ENCODE measurements at regions not wholly inside any gene's neighbourhood (a gene's known extent, or its start where the extent isn't known, plus 50 kb on each side); places are given as distances from the start of the nearest gene placed in this dataset.

DNA sequence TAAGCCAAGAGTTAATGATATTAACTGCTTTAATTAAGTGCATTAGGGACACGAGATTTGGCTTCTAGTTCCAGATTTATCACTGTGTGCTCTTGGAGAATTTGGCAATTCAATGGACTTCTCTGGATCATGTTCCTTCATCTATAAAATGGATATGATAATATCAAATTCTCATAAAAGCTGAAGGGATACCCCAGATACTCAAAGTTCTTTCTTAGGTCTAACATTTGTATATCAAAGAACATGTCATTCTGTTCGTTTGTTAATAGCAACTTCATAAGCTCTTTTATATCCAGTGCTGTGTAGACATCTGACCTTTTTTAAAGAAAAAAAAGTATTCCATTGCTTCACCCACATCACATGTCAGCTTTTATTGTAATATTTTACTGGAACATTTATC is 54.6 kb upstream of the HDAC9 start:
- TF ChIP-seq CTCF (IDR thresholded peaks at IDR 0.05 in 4 of 5, conservative IDR thresholded peaks at IDR 0.05 in 1 of 5) (no peak), POLR2A (IDR thresholded peaks at IDR 0.05) (no peak)

Data from gastrocnemius medialis (tissue), 4 donors.